HepG2 (cell line): ENCODE measurements at regions not wholly inside any gene's neighbourhood (a gene's known extent, or its start where the extent isn't known, plus 50 kb on each side); places are given as distances from the start of the nearest gene placed in this dataset.

Experiments
- ATAC-seq: fragments of 200-7000 bp; cut with Tn5 transposase; 3 replicates; pipeline ENCODE4 v1.9.1; 2020; ENCODE audit warnings: mild to moderate bottlenecking, moderate library complexity
- BruUV-seq: library from RNA; stranded (reverse); fragments of 400-500 nt; replicated peaks from 2 replicates; lab custom pipeline; 2021; lab: Mats Ljungman, UMichigan
- CTCF ChIA-PET: fragments of 300-600 bp; formaldehyde crosslinking; extraction: SDS; loops from one replicate; lab custom pipeline; 2021; ENCODE audit warnings: low total read pairs, inconsistent platforms, low intra/inter-chr PET ratio; lab: Yijun Ruan, JAX
- POLR2A ChIA-PET: fragments of 350-600 bp; sonication (Branson Sonifier 250); formaldehyde crosslinking; loops from one replicate; lab custom pipeline; 2020; ENCODE audit warnings: antibody characterized with exemption, inconsistent platforms; lab: Yijun Ruan, JAX
- DNase-seq: peaks from one replicate; pipeline ENCODE4 v3.0.0-alpha.2; 2015; ENCODE audit warnings: low spot score
- FAIRE-seq: peaks from 3 replicates; lab custom pipeline; 2011; peaks lifted over from hg19 to GRCh38; lab: Jason Lieb, UNC
- H2AFZ ChIP-seq: one replicate; pipeline ENCODE4 v1.6.1; 2011; ENCODE audit warnings: low read length, inconsistent platforms
- H3K27ac ChIP-seq: fragments of 300-600 bp; 3 replicates; pipeline ENCODE4 v1.8.0; 2011; ENCODE audit warnings: mixed run types, mild to moderate bottlenecking, mixed read lengths, low read length, inconsistent platforms; ENCODE audit not compliant: insufficient read depth; ENCODE audit errors: extremely low read length
- H3K27me3 ChIP-seq, 2 experiments: fragments of 200-600 bp in 1 of 2; 2 replicates in 1 of 2; 3 replicates in 1 of 2; pipeline versions ENCODE4 v1.6.0 to v1.8.0; 2011; ENCODE audit warnings: low read length in 2 of 2, mild to moderate bottlenecking in 2 of 2, moderate library complexity in 2 of 2, inconsistent platforms in 1 of 2; ENCODE audit not compliant: insufficient read depth in 2 of 2, control insufficient read depth in 1 of 2
- H3K36me3 ChIP-seq, 2 experiments: fragments of 200-600 bp in 1 of 2; replicated peaks in 1 of 2; 2 replicates in 1 of 2; 3 replicates in 1 of 2; pipeline versions ENCODE4 v1.5.1 to v1.8.0; 2011; ENCODE audit warnings: low read length in 2 of 2, inconsistent platforms in 1 of 2; ENCODE audit not compliant: insufficient read depth in 2 of 2, control insufficient read depth in 1 of 2
- H3K4me1 ChIP-seq: 2 replicates; pipeline ENCODE4 v1.5.1; 2012; ENCODE audit warnings: low read length, inconsistent platforms; ENCODE audit not compliant: insufficient read depth
- H3K4me2 ChIP-seq: 2 replicates; pipeline ENCODE4 v1.6.0; 2011; ENCODE audit warnings: low read depth, low read length, inconsistent platforms
- H3K4me3 ChIP-seq, 3 experiments: fragments of 200-600 bp in 1 of 3; sonication (generic), shearing (Covaris generic) in 1 of 3; replicated peaks in 1 of 3; 2 replicates each; pipeline ENCODE4 v1.5.1; 2011 to 2016; ENCODE audit warnings: low read length in 3 of 3, inconsistent platforms in 2 of 3, low read depth in 2 of 3, mild to moderate bottlenecking in 2 of 3, control low read depth in 1 of 3, mixed read lengths in 1 of 3; ENCODE audit not compliant: insufficient read depth in 1 of 3
- H3K79me2 ChIP-seq: one replicate; pipeline ENCODE4 v1.6.1; 2011; ENCODE audit warnings: low read length, inconsistent platforms; ENCODE audit not compliant: insufficient read depth
- H3K9ac ChIP-seq: 2 replicates; pipeline ENCODE4 v1.6.0; 2011; ENCODE audit warnings: mild to moderate bottlenecking, low read depth, low read length, inconsistent platforms; ENCODE audit not compliant: insufficient read depth
- H3K9me3 ChIP-seq: 2 replicates; pipeline ENCODE4 v1.5.1; 2012; ENCODE audit warnings: mild to moderate bottlenecking, low read length
- H4K20me1 ChIP-seq: 2 replicates; pipeline ENCODE4 v1.6.0; 2011; ENCODE audit warnings: inconsistent platforms, mild to moderate bottlenecking, low read length, moderate library complexity; ENCODE audit not compliant: insufficient read depth
- CCAR2 ChIP-seq: fragments of 200-400 bp; formaldehyde crosslinking; optimal IDR thresholded peaks from 2 replicates; pipeline ENCODE3; 2018; ENCODE audit warnings: low read depth, mild to moderate bottlenecking, low read length, moderate library complexity
- MAFF ChIP-seq: IDR thresholded peaks from 2 replicates; pipeline ENCODE4 v1.6.1; 2011; ENCODE audit warnings: low read depth, low read length, improper control_type of control experiment
- MAFK ChIP-seq, 2 experiments: IDR thresholded peaks in 1 of 2; conservative IDR thresholded peaks in 1 of 2; 2 replicates each; pipeline ENCODE4 v1.6.1; 2011; ENCODE audit warnings: improper control_type of control experiment in 2 of 2, low read length in 2 of 2
- TBL1XR1 ChIP-seq: fragments of 150-350 bp; IDR thresholded peaks from 2 replicates; pipeline ENCODE4 v1.6.1; 2014; ENCODE audit warnings: borderline replicate concordance, low read length; ENCODE audit not compliant: partially characterized antibody
- ZNF343 ChIP-seq: sonication (generic); formaldehyde crosslinking; IDR thresholded peaks from 2 replicates; pipeline ENCODE4 v1.4.0; 2020; ENCODE audit warnings: mild to moderate bottlenecking, missing genetic modification reagents
- WGBS: methylation state at CpG from one replicate; pipeline ENCODE4 v1.1.6; 2017; ENCODE audit warnings: low lambda C conversion rate; 5-methylcytosine and 5-hydroxymethylcytosine counted together
- in situ Hi-C: cut with HindIII; loops from 2 replicates; pipeline ENCODE4 v1.10.0; 2017; ENCODE audit warnings: low pct_unique_long_range_greater_than_20kb; ENCODE audit not compliant: extremely low pct_ligation_motif_present
- intact Hi-C: fragments of 100-400 bp; cut with micrococcal nuclease; formaldehyde crosslinking; loops from one replicate; pipeline ENCODE4 v1.10.0; 2022; ENCODE audit not compliant: unreplicated experiment
- TF ChIP-seq, protein P1 (sequence below), 2 experiments: IDR thresholded peaks; 2 replicates each; pipeline ENCODE4 v1.6.1; 2011 to 2012; ENCODE audit warnings: low read length in 2 of 2, borderline replicate concordance in 1 of 2, low read depth in 1 of 2, mild to moderate bottlenecking in 1 of 2, moderate library complexity in 1 of 2

DNA sequence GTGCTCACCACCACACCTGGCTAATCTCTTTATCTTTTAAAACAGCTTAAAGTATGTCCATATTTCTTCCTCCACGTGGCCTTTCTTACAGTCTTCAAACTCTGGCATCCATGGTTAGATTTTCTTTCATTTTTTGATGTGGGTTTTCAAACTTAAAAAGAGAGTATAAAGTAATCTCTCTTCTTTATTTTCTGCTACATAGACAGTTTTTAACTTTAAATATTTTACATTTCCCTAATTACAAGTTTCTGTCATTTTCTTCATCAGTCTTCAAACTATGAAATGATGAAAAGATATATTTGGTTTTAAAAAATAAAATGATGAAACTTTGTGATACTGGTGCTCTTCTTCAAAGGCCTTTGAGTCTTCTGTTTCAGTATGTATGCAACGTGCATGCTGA, 143.5 kb upstream of the ESRRG start:
- POLR2A ChIA-PET: no interaction called here
- WGBS: 0% methylated on average over 2 of the region's 2 CpGs
- H3K4me2 ChIP-seq: no peak overlapping the region
- H3K36me3 ChIP-seq: no peaks in the 10 kb centered on the region
- no peaks in the 10 kb centered on the region for H3K27me3 ChIP-seq
- H3K27ac ChIP-seq: no peak overlapping the region
- no peak overlapping the region for H2AFZ ChIP-seq
- DNase-seq (no peak), ATAC-seq (no peak), FAIRE-seq (no peak)
- H3K9me3 ChIP-seq: no peaks in the 10 kb centered on the region
- H3K4me1 ChIP-seq: no peaks in the 10 kb centered on the region
- no TSS peak for BruUV-seq
- TF ChIP-seq CCAR2 (no peak), ZNF343 (CRISPR knock-in tag) (no peak), MAFK (conservative IDR thresholded peaks at IDR 0.05 in 1 of 2, IDR thresholded peaks at IDR 0.05 in 1 of 2; ENCODE audit: low read length in 2 of 2) (peak; percentile 40 to 78; a peak in 3 of 4 replicates), MAFF (peak; percentile 53; the same call in 1 of the 2 replicates), TBL1XR1 (no peak)
- TF ChIP-seq, protein P1, sequence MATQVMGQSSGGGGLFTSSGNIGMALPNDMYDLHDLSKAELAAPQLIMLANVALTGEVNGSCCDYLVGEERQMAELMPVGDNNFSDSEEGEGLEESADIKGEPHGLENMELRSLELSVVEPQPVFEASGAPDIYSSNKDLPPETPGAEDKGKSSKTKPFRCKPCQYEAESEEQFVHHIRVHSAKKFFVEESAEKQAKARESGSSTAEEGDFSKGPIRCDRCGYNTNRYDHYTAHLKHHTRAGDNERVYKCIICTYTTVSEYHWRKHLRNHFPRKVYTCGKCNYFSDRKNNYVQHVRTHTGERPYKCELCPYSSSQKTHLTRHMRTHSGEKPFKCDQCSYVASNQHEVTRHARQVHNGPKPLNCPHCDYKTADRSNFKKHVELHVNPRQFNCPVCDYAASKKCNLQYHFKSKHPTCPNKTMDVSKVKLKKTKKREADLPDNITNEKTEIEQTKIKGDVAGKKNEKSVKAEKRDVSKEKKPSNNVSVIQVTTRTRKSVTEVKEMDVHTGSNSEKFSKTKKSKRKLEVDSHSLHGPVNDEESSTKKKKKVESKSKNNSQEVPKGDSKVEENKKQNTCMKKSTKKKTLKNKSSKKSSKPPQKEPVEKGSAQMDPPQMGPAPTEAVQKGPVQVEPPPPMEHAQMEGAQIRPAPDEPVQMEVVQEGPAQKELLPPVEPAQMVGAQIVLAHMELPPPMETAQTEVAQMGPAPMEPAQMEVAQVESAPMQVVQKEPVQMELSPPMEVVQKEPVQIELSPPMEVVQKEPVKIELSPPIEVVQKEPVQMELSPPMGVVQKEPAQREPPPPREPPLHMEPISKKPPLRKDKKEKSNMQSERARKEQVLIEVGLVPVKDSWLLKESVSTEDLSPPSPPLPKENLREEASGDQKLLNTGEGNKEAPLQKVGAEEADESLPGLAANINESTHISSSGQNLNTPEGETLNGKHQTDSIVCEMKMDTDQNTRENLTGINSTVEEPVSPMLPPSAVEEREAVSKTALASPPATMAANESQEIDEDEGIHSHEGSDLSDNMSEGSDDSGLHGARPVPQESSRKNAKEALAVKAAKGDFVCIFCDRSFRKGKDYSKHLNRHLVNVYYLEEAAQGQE (IDR thresholded peaks at IDR 0.05; ENCODE audit: borderline replicate concordance in 1 of 2, low read depth in 1 of 2, low read length in 2 of 2): no peak
- CTCF ChIA-PET: no interaction called here
- in situ Hi-C loops (no loop called here), intact Hi-C loops (no loop called here)
- H3K79me2 ChIP-seq: no peaks in the 10 kb centered on the region
- no peak overlapping the region for H3K9ac ChIP-seq
- no peaks in the 10 kb centered on the region for H4K20me1 ChIP-seq
- H3K4me3 ChIP-seq: no peak overlapping the region
